Umbilical cord (tissue), 1 donor: ENCODE measurements at regions not wholly inside any gene's neighbourhood (a gene's known extent, or its start where the extent isn't known, plus 50 kb on each side); places are given as distances from the start of the nearest gene placed in this dataset.

Source experiments
- DNase-seq: peaks from one replicate; pipeline ENCODE4 v3.0.0-alpha.2; 2015; ENCODE audit warnings: low spot score

DNA sequence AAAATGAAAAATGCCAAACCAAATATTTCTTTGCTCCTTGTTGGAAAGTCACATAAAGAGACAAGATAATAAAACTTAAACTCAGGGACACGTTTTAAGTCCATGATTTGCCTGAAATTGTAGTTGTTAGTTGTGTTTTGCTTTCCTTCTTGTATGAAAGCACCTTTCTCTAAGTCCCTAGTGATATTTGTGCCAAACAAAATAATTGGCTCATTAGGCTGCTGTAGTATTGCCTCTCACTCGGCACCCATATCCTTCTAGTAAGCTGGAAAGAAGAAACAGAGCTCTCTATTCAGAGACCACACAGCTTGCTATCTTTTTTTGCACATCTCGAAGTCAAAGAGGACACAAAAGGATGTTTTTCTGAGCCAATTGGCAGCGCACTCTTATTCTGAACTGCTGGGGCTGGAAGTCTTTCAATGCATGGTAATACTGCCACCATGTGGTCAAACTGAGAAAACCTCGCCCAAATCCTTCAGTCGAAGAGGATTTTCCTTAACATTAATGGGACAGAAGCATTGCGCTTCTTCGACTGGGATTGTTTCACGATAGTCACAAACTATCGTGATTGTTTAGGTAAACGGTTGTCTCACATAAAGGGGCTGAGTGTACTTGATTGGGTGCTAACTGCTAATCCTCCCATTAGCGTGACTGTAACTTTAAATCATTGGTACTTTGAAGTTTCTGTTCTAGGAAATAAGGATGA, 571.9 kb upstream of the LCORL start:
- peak; percentile 87 for DNase-seq

DNA sequence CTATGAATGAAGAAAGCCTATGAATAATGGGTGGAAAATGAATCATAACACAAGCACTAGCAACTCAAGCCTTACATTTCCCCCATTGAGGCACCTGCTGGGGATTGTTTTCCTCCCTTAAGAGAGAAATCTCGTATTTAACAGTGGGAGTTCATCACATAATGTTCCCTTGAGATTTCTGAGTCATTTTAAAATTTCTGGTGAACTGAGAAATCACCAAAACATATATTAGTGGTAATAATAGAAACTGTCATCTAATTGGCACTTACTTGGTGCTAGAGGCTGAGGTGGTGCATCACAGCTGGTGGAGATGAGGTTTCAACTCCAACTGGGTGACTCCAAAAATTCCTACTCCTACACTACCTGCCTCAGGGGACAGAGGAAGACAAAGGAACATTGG, 561.3 kb upstream of the LCORL start:
- DNase-seq = no peak

DNA sequence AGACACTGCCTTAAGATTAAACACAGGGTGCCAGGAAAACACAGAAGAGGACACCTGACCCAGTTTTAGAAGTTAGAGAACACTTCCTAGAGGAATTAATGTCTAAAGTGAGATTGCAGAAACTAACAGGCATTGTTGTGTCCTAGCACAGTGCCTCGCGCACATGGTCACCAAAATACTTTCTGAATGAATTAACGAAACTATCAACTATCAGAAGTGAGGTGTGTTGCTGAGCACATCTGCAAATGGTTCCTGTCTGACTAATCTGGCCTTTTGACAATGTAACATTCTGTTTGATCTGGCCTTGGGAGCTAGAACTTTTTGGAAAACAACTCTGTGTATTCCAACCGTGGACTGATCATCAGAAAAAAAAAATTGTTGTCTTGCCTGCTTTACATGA, 556.8 kb upstream of the LCORL start:
- no peak for DNase-seq

DNA sequence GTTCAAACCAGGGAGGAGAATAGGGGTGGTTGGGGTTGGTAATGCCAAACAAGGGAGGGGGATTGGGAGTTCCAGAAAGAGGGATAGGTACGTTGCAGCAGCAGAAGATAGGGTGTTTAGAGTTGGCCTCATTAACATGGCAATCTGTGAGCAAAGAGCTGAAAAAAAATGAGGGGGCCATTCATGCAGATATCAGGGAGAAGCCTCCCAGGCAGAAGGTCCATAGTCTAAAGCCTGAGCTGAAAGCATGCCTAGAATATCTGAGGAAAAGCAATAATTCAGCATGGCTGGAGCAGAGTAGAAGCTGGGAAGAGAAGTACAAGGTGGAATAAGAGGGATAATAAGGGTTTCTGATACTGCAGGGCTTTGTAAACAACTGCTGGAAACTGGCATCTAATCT, 550.9 kb upstream of the LCORL start:
- DNase-seq = no peak

DNA sequence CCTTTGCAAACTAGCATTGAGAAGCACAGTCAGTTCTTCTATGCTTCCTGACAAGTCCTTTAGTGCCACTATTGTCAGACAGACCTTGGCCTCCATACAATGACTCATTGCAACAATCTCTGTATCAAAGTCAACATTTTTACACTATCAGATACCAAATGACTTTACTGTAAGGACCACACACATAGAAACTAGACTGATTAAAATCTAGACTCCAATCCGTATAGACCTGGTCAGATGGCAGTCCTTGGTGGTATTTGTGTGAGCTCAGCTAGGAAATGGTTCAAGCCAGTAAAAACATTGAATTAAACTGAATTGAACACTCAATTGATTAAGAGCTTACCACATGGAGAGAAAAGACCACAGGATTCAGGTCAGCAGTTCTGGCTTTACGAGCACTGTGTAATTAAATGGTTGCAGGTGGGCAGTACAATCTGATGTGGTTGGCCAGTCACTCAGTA, 549.8 kb upstream of the LCORL start:
- DNase-seq = no peak

DNA sequence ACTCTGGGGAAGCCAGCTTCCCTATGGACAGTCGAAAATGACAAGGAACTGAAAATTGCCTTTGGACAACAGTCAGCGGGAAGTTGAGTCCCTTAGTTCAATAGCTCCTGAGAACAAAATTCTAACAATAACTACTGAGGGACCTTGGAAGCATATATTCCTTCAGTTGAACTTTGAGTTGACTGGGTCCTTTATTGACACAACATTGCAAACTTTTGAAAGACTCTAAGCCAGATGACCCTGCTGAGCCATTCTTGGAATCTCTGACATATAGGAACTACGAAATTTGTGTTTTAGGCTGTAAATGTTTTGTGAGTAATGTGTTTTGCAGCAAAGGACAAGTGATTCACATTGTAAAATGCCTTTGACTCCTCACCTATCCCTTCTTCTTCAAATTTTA, 548.8 kb upstream of the LCORL start:
- no peak for DNase-seq

DNA sequence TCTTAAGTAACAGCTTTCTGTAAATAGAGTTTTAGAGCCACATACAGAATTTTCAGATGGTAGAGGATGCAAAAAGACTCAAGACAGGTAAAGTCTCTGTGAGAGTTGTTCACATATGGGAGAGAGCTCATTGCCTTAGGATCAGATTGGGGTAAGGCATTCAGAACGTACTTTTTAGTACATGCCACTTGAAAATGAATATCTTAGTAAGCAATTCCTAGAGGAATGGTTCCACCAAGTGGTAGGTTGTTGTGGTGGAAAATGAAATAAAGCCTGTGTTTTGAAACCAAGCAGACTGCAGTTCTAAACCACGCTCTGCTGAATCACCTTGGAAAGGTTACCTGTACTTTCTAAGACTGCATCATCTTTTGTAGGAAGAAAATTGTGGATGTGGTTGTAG, 547.0 kb upstream of the LCORL start:
- peak; percentile 43 for DNase-seq

DNA sequence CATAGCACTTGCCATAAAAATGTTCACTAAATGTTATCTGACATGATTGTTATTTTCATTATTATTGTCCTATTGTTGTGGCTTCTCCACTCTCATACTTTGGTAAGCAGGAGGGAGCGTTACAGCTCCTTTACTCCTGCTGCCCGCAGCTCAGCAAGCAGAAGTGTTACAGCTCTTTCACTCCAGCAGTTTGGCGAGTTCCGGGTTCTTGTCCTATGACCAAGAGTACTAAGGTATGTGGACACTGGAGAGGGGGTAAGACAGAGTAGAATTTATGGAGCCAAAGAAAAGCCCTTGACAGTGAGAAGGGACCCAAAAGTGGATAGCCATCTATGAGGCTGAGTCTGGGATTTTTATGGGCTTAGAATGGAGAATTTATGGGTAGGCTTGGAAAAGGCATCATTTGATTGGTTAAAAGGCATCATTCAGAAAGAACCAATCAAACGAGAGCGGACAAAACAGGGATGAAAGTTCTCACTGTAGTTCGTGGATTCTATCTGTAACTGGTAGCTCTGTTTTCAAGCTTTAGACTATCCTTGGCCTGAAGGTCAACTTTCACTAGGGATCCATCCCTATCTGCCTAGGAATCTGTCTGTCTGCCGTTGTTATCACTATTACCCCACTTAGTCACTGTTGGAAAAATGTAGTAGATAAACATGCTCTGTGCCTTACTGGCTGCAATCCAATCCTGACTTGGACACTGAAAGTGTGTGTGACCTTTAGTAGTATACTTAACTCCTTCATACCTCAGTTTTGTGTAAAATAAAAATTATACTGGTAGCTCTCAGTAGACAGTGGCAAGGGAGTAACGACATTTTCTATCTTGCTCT, 545.6 kb upstream of the LCORL start:
- peak; percentile 1 for DNase-seq

DNA sequence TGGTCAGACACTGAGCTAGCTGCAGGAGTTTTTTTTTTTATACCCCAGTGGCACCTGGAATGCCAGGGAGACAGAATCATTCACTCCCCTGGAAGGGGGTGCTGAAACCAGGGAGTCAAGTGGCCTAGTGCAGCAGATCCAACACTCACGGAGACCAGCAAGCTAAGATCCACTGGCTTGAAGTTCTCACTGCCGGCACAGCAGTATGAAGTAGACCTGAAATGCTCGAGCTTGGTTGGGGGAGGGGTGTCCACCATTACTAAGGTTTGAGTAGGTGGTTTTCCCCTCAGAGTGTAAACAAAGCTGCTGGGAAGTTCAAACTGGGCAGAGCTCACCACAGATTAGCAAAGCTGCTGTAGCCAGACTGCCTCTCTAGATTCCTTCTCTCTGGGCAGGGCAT, 537.9 kb upstream of the LCORL start:
- no peak for DNase-seq

DNA sequence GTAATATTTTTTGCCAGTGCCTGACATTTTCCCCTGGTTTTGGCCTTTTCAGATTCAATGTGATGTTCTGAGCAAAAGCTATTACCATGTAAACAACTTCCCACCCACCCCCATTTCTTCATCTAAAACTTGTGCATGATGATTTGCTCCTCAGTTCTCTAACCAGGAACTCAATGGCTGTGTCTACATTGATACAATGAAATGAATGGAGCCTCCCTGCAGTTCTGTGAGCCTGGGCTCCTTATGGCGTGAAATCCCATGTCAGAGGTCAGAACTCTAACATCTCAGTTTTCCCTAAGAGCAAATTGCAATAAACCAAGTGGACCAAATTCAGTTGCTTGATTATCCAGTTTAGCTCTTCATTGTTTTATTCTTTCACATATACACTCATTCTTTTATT, 534.8 kb upstream of the LCORL start:
- no peak for DNase-seq

DNA sequence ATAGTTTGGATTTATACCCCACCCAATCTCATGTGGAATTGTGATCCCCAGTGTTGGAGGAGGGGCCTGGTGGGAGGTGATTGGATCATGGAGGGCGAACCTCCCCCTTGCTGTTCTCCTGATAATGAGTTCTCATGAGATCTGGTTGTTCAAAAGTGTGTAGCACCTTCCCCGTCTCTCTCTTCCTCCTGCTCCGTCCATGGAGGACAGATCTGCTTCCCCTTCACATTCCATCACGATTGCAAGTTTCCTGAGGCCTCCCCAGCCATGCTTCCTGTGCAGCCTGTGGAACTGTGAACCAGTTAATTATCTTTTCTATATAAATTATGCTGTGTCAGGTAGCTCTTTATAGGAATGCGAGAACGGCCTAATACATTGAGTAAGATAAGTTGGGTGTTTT, 518.8 kb upstream of the LCORL start:
- no peak for DNase-seq

DNA sequence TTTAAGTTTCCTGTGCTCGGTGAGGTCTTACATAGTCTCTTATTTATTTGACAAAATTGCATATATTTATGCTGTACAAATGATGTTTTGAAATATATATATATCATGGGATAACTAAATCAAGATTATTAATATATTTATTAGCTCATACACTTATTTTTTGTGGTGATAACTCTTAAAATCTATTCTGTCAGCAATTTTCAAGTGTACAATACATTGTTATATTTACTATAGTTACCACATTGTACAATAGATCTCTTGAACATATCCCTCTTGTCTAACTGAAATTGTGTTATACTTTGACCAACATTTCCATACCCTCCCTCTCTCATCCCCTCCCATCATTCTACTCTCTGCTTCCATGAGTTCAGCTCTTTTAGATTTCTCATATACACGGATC, 516.6 kb upstream of the LCORL start:
- DNase-seq = no peak

DNA sequence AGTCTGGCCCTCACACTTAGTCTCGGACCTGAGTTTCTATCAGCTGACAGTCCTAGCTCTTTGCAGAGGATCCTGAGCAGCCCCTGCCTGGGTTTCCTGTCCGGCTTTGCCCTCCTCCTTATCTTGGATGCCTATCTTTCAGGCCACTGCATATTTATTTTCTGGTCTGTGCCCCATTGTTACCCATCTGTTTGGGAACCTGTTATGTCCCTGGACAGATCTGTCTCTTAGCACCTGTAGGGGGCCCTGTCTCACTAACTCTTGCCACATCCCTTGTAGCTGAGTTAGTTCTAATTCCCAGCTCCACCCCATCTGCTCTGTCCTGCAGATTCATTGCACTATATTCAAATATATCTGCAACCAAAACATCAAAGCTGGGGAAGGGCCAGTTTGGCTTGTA, 514.9 kb upstream of the LCORL start:
- no peak for DNase-seq

DNA sequence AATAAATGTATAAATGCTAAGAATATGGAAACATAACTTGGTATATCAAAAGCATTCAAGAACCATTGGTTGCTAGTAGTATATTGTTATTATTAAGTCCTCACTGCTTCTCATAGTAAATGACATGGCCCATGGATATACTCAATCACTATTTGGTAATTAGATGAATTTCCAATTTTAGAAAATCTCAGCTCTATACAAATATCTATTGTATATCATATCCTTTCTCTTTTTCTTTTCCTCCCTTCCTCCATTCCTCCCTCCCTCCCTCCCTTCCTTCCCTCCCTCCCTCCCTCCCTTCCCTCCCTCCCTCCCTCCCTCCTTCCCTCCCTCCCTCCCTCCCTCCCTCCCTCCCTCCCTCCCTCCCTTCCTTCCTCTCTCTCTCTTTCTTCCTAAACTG, 514.4 kb upstream of the LCORL start:
- DNase-seq = no peak

DNA sequence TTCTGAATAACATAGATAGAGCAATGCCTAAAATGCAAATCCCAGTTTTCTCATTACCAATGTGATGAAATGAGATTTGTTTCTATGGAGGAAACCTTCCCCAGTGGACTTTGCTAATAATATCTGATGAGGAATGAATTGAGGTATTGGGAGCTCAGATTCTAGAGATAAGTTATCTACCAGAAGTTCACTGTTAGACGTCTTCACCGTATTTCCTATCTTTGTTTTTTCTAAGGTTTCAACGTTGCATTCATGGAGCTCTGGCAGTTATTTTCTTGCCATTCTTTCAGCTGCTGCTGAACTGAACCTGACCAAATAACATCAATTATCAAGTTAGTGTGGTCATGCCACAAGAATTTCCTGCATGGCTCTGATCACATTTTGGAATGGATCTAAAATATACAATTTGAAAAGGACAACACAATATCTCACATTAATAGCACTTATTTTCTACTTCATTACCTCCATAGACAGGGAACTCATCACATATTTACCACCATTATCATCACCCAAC, 511.8 kb upstream of the LCORL start:
- no peak for DNase-seq

DNA sequence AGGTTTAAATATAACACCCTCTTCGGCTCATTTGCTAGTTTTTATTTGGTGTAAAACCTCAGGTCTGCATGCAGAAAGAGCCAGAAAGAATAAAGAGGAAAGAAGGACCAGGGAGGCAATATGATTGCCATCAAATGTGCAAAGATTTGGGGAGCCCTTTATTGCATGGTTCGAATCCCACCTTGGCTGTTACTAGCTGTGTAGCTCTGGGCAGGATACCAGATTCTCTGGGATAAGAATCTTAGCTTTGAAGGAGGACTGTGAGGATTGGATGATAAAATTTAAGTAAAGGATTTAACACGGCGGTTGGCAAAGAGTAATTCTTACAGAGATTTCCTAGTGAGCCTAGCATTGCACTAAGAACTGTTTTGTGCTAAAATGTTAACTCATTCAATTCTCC, 510.2 kb upstream of the LCORL start:
- DNase-seq = no peak

DNA sequence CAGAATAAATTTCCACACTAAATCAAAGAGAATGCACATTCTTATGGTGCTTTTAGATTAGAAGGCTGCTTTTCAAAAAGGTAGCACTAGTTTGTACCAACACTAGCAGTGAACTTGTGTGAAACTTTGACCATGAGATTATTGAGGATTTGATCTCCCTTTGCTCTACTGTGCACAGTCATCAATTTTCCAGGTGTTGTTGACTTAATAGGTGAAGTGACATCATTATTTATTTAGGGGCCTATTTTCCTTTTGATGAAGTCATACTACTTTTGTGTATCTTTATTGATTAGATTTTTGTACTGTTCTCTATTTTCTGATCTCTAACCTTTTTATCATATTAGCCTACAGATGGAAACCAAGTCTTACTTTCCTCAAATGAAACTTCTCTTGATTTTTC, 507.9 kb upstream of the LCORL start:
- no peak for DNase-seq

DNA sequence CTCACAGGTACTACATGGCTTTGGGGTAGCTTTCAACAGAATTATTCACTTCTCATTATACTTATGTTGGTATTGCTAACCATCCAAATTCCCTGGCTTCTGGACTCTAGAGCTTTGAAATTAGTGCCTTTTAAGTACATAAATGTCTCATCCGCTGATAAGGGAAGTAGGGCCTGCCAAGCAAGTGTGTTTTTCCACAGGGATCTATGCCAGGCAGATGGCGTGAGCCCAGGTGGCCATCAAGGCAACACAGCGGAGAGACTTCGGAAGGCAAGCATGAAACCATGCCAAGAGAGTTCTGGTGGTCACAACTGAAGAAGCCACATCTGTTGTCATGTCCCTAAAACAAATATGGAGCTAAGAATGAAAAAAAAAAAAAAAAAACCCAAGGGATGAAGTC, 503.1 kb upstream of the LCORL start:
- DNase-seq = no peak

DNA sequence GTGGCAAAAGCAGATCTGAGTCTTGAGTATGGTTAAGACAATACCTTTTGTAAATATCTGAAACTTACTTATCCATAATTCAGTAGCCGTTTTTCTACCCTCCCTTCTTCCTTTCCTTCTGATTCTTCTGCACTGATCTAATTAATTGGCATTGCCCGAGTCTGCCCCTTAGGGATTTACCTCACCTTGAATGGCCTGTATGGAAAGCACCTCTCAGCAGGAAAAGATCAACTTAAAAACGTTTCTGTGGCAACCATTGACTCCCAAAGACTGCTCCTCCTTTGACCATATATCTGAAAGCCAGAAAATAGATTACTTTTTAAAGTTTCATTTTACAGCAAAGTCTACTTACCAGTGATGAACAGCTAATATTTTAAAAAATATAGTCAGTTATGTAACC, 496.5 kb upstream of the LCORL start:
- DNase-seq = no peak

DNA sequence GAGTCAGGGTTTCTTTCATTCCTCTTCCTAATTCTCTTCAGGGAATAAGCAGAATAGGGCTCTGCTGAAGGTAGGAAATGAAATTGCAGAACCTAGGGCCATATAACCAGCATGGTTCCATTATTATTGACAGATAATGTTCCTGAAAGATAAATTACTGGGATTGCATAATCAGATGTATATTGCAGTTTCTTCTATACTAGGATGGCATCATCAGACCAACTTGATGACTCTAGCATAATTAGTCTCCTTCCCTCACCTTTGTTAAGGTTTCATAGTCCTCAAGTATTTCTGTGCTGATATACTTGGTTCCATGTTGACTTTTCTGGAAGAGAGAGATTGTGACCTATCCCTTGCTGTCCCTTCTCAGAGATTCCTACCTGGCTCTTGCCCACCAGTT, 492.3 kb upstream of the LCORL start:
- no peak for DNase-seq

DNA sequence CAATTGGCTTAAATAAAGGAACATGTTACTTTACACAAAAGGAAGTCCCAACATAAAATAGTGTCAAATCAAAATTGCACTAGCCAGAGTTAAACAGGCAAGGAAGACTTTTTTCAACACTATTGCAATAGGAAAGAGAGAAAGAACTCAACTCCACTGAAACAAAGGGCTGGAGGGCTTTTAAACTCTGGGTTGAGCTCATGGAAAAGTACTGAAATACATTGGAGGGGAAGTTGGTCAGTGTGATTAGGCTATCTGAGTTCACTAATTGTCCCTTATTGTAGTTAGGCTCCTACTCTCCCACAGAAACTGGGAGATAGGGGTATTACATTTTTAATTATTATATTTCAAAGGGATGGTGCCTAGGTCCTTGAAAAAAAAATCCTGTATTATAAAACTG, 491.2 kb upstream of the LCORL start:
- DNase-seq = no peak

DNA sequence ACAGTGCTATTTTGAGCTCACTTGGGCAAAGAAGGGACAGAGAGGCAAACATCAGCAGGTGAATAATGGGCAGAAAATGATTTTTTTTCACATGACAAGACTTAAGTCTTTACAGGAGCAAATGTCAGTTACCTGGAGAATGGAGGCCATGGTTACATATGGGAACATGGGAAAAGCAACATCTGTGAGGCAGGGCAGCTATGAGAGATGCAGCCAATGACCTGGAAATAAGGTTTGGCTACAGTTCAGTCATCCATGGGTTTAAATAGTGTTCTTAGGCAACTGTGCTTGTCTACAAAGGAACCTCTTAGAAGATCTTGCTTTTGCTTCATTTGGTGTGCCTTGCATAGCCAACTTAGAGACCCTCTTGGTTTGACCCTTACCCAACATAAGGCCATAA, 490.2 kb upstream of the LCORL start:
- DNase-seq = no peak

DNA sequence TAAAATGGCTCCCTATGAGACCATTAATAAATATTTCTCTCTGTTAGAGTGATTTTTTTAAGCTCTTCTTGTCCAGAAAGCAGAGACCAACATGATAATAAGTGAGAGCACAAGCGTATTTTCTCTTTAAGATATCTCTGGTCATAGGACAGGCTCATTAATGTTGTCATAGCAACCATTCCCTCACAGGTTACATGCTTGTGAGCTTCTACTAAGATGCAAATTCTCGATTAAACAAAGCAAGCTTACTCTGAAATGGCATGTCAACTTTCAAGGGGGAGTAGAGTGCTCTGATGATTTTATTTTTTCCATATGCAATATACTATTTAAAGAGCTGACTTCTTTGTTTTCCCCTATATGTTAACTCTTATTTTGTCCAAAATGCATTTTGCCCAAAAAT, 487.2 kb upstream of the LCORL start:
- DNase-seq = no peak
